T-helper 9 cell (primary cell): ENCODE measurements at regions not wholly inside any gene's neighbourhood (a gene's known extent, or its start where the extent isn't known, plus 50 kb on each side); places are given as distances from the start of the nearest gene placed in this dataset.

Source experiments
- DNase-seq: peaks from one replicate; pipeline ENCODE4 v3.0.0-alpha.2; 2020

DNA sequence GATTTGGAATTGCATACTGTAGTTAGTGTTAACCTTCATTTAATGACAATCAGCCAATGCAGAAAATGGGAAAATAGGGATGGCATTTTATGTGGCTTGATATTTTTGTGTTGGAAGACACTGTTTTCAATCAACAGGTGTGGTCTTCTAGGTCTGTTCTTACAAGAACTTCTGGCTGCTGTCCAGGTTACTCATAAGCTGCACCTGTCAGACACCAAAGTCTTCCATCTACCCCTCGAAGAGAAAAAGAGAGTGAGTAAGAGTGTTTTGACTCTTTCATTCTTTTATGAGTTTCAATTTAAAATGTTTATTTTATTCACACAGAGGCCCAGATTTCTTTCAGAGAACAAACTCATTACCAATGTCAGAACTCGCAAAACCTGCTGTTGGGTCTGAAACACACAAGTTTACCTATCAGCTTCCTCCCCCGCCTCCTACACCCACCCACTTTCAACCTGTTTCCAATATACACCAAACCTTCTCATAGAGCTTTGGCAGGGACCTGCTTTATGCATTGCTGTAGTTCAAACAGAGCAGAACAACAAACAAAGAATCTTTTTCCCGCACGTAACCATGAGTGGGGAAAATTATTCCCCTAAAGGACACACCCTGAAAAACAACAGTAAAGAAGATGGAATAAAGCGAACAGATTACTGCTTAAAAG is 767.7 kb upstream of the ALCAM start:
- DNase-seq, result no peak

DNA sequence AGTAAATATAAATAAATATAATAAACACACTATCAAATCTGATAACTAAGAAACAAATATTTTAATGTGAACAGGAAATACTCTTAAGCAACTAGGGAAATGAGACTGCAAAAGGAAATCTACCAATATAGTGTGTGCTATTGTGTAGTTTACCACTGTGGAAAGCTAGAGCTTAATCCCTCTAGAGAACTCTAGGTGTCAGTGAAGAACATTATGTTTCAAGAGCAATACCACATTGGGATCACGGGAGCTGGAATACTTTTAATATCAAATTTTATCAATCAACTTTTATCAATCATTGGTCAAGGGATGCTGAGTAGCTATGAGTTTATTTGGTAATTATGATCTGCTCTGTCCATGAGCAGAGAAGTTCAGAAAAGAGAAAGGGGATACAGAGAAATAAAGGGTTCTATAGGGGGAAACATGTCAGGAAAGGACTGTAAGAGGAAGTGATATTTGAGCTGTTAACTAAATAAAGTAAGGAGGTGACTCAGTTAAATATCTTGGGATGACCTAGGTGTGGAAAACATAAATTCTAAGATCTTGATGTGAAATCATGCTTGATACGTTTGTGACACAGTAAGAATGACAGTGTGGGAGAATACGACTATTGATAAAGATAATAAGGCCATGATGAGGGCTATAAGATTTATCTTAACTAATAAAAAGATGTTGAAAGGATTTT is 762.2 kb upstream of the ALCAM start:
- no peak for DNase-seq

DNA sequence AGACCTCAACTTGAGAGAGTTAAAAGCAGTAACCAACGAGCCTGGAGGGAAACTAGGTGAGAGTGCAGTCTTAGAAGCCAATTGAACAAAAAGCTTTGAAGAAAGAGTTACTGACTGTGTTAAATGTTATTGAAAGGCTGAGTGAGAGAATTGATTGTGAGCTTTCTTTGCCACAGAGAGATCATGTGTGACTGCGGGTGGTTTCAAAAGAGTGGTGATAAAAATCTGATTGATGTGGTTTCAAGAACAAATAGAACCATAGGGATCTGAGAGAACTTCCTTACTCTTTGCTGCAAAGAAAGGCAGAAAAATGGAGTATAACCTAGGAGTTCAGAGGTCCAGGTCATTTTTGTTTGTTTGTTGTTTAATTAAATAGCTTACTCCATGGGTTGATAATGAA is 759.9 kb upstream of the ALCAM start:
- no peak for DNase-seq

DNA sequence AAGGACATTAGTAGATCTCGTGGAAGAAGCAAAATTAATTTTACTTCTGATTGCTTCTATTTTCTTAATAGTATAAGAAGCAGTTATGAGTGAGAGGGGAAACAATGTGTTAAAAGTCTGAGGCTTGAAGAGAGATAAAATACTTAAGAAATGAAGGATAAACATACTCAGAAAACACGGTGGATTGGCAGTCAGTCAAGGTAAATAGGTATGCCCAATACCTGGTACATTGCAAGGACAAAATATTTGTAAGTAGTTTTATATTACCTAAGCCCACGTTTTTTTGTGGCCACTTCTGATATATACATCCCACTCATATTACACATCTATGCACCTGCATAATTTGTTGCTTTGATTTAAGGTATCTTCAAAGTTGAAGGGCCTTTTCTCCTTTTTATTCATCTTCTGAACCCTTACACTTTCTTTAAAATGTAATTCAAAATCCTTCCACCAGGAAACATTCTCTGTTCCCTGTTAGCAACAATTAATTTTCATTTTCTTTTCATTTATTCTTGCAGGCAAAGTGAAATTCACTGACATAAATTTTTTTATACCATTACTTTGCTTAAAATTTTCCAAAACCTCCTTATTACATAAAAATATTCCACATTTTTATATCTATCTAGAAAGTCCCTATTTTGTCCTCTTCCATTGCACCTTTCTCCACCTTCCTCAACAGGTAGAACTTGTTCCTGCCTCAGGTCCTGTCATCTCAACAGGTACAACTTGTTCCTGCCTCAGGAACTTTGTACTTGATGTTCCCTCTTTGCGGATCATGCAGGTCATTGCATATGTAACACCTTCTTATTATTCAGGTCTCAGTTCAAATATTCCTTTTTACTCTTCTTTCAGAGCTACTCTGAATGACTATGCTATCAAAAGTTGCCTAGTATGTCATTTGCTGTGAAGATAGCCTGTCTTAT is 755.7 kb upstream of the ALCAM start:
- DNase-seq, result no peak

DNA sequence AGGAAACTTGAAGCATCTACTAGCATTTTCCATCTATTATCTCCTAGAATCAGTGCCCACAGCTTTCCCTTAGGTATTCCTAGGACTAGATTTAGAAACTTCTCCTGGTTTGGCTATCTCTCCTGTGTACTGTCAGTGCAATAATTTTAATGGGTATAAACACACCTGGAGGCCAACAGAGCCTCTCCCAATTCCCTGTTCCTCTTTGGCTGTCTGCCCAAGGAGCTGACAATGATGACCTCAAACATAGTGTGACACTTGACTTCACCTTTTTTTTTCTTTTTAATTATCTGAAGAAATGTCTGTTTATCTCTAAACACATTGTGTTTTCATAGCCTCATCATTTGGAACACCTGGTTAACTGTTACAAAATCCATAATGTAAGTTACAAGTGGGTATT is 754.5 kb upstream of the ALCAM start:
- DNase-seq, result no peak

DNA sequence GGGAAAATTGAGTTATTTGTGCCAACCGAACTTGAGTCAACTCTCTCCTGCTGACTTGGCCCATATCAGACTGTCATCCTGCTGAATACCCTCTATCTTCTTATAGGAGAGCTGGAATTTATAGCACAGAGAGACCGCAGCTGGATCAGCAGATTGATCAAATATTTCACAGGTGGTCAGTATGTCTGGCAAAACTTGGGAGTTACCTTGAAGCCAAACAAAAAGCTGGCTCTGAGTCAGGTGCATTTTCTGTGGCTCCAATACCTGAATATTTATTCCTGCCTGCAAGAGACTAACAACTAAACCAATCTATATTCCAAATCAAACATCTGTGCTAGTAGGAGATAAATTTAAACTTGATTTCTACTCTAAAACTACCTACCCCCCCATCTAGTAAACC is 752.1 kb upstream of the ALCAM start:
- DNase-seq, result no peak

DNA sequence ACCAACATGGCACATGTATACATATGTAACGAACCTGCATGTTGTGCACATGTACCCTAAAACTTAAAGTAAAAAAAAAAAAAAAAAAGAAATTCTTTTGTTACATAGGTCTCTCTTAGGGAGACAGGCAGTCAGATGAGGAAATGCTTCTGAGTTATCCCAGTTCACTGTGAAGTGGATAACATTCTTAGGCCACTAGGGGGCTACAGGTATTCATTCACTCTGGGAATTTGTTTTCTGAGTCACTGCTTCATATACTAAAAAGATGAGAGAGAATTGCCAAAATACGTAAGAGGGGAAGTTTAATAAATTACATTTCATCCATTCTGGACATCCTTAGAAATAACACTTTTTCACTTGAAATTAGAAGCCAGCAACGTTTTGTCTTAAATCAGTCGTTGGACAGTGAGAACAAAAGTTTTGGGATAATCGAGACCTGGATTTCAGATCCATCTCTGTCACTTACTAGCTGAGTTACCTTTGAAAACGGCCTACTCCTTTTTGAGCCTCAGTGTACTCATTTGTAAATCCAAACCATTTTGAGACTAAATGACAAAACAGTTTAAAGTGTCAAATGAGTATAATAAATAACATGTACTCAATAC is 738.4 kb upstream of the ALCAM start:
- no peak for DNase-seq

DNA sequence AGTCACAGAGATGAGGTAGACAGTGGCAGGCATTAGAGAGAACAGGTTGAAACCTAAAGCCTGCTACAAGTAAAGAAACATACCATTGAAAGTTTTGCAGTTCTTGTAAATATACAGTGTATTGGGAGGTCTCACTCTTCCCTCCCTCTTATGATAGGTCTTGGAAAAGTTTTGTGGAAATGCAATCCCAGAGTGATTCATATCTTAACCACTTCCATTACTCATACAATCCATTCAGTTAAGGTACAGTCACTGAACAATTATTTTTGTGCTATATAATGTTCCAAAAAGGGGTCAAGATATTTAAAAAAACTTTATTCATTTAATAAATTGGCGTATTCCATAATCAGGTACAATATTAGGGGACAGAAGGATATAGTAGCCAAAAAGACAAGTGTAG is 737.7 kb upstream of the ALCAM start:
- no peak for DNase-seq

DNA sequence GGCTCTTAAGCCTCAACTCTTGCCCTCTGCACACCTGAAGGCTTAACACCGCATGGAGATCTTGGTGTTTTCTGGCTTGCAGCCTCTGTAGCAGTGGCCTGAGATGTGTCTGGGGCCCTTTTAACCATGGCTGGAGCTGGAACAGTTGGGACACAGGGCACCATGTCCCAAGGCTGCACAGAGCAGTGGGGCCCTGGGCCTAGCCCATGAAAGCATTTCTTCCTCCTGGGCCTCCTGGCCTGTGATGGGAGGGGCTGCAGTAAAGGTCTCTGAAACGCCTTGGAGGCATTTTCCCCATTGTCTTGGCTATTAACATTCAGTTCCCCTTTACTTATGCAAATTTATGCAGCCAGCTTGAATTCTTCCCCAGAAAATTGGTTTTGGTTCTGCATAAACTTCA is 735.5 kb upstream of the ALCAM start:
- DNase-seq, result no peak

DNA sequence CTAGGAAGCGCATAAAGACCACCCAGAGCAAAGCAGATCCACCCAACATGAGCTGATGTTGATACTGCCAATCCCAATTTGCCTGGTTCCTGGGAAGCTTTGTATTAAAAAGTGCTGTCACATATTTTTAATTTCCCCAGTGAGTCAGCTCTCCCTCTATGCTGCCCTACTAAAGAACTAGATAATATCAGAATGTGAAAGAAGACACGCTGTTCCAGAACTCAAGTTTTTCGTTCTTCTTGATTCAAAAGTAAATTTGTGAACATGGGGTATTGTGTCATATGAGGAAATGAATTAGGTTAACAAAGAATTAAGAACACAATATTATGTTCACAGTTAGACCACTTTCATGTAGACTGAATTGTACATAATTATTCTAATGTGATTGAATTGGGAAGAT is 734.2 kb upstream of the ALCAM start:
- DNase-seq, result no peak

DNA sequence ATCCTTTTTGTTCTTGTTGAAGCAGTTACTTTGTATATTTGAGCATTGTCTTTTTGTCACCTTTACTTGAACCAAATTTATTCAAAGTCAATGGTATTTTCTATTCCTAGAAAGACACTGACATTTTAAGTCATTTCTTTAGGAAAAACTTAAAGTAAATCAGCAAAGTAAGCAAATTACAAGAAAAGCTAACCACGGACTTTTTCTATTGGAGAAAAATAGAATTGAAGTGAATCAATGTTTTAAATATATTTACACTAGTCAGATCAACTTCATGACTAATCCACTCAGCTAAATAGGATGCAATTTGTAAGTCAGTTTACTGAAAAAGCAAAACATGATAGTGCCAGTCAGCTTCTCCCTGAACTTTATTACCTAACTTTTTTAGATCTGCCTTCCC is 733.8 kb upstream of the ALCAM start:
- no peak for DNase-seq

DNA sequence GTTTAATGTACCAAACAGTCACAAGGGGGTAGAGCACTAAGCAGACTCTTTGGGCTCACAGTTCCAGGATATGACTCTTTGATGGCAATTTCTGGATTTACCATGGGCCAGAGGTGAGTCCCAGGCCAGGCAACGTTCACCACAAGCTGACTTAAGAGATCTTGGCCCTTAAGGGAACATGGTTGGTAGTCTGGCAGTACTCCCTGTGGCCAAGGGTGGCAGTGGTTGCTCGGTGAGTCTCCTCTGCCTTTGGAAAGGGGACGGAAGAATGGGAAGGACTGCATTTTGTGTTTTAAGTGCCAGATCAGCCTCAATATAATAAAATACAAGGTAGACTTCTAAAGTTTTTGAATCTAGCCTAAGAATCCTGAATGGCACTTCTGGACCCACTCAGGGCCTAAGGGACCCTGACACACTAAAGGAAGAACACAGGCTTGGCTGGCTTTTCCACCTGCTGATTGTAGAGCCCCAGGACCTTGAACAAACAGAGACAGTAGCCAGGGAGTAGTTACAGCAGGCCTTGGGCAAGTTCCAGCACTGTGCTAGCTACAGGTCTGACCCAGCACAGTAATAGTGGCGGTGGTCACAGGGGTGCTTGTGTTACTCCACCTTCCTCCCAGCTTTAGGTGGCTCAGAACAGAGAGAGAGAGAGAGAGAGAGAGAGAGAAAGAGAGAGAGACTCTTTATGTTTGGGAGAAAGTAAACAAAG is 730.7 kb upstream of the ALCAM start:
- DNase-seq, result no peak

DNA sequence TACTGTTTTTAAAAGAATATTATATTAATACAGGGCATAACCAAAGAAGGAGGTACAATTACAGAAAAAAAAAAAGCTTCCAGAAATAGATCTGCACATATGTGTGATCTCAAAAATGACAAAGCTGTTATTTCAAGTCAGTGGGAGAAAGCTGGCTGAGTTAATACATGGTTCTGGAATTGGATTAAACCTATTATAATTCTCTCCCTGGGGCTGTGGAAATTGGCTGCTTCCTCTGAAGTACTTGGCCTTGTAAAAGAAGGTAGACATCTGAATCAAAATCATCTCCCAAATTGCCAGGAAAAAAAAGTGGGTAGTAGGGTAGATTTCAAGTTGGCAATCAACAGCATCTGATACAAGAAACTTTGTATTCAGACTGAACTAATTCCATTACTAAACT is 723.9 kb upstream of the ALCAM start:
- DNase-seq, result no peak

DNA sequence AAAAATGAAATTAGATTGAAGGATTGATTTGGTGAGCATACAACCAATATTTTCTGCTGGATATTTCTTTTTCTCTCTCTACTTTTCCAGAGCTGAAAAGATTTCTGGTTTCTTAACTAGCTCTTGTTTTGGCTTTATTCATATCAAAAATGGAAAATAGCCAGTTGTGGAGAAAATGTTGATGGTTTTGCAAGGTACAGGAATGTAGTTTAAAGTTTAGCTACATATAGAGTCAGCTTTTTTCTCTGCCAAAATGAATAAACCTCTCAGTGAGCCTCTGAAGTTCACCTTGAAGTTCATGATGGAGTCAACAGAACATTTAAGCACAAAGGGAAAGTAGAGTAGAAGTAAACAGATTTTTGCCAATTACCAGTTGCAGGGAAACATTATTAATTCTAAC is 720.5 kb upstream of the ALCAM start:
- no peak for DNase-seq

DNA sequence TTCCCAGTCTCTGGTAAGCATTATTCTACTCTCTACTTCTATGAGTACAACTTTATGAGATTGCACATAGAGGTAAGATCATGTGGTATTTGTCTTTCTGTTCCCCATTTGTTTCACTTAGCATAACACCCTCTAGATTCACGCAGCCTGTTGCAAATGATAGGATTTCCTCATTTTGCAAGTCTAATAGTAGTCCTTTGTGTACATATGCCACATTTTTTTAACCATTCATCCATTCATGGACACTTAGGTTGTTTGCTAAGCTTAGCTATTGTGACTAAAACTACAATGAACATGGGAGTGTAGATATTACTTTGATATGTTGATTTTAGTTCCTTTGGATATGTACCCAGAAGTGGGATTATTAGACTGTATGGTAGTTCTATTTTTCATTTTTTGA is 717.9 kb upstream of the ALCAM start:
- DNase-seq, result no peak

DNA sequence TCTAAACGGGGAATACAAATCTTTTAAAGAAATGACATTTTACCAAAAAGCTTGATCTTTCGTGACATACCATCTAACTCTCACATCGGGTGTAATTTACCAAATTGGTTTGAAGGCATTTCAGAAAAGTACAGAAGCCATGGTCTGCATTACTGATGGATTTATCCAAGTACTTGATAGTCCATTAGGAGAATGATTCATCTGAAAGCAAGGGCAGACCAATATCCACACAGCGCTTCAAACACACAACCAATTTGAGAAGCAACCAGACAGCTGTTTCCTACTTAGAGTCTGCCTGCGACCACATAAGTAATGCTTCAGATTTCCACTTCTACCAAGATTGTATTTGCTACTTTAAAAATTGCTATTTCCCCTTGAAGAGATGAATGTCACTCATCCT is 697.6 kb upstream of the ALCAM start:
- DNase-seq, result no peak

DNA sequence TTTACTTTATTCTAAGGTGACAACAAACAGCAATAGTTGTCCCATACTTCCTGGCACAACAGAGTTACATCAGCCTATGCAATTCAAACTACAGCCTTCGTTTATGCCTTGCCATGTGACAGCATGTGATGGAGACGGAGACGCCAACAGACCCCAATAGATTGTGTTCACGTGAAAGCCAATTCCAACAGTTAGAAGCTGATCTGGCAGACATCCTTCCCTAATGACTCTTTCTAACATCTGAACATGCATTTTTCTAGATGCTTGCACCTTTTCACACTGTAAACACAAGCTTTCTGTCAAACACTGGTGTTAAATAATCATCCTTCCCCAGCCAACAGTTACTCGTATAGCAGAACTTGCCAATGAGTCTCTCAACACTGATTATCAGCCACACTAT is 694.4 kb upstream of the ALCAM start:
- no peak for DNase-seq

DNA sequence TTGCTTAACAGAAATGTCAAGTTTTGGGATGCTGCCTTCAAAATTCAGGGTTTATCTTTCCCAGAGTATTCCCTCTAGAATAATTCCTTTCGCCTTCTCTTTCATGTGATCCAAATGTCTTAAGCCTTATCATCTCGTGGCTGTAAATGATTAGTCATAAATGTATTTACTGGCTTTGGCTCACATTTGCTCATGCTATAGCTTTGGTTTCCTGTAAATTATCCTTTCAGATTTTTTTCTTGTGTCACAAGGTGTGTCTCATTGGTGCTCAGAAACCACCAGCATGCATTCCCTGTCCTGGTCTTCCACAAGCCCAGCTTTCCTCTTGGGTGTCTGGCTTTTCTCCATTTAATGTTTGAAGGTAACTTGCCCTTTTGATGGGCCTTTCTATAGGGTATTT is 692.7 kb upstream of the ALCAM start:
- DNase-seq, result no peak

DNA sequence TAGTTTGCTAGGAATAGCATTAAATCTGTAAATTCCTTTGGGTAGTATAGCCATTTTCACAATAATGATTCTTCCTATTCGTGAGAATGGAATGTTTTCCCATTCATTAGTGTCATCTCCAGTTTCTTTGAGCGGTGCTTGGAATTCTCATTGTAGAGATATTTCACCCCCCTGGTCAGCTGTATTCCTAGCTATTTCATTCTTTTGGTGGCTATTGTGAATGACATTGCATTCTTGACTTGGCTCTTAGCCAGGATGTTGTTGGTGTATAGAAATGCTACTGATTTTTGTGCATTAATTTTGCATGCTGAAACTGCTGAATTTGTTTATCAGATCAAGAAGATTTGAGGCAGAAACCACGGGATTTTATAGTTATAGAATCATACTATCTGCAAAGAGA is 690.5 kb upstream of the ALCAM start:
- DNase-seq, result no peak

DNA sequence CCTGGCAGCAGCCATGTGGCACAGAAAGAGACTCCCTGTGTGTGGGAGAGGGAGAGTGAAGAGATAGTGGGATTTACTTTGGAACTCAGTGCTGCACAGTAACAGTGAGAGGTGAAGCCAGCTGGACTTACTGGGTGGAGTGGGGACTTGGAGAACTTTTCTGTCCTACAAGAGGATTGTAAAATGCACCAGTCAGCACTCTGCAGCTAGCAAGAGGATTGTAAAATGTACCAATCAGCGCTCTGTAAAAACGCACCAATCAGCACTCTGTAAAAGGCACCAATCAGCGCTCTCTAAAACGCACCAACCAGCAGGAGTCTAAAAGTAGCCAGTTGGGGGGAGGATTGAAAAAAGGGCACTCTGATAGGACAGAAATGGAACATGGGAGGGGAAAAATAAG is 688.8 kb upstream of the ALCAM start:
- DNase-seq, result no peak

DNA sequence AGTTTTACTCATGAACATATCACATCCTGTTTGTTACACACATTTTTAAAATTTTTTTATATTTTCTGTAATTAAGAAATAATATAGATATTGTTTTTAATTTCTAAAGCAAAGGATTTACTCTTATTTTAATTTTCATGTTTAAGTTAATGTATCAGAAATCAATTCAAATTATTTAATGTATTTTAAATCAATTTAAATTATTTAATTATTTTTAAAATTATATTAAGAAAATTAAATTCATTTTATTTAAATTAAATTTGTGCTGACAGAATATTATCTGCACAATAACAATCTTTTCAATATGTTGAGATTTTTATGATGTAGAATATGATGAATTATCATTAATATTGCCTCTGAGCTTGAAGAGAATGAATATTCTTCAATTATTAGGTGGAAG is 681.2 kb upstream of the ALCAM start:
- no peak for DNase-seq

DNA sequence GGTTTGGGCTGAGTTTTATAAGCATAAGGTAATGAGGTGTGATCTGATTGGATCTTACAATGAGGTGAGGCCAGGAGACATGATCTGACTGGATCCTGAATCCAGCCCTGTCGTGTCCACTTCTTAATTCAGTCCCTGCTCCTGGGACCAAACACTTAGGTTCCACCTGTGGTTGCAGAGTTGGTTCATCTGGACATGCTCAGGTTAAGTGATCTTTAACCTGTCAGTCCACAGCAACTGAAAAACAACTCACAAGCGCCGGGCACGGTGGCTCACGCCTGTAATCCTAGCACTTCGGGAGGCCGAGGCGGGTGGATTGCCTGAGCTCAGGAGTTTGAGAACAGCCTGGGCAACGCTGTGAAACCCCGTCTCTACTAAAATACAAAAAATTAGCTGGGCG is 679.3 kb upstream of the ALCAM start:
- no peak for DNase-seq

DNA sequence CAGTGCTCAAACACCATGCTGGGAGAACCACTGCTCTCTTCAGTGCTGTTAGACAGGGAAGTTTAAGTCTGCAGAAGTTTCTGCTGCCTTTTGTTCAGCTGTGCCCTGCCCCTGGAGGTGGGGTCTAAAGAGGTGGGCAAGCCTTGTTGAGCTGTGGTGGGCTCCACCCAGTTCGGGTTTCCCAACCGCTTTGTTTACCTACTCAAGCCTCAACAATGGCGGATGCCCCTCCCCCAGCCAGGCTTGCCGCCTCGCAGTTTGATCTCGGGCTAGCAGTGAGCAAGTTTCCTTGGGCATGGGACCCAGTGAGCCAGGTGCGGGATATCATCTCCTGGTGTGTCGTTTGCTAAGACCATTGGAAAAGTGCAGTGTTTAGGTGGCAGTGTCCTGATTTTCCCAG is 670.2 kb upstream of the ALCAM start:
- no peak for DNase-seq
